AG04450 (cell line): ENCODE measurements at regions not wholly inside any gene's neighbourhood (a gene's known extent, or its start where the extent isn't known, plus 50 kb on each side); places are given as distances from the start of the nearest gene placed in this dataset.

Experiments
- CTCF ChIA-PET: fragments of 300-600, 350-600 bp; formaldehyde crosslinking; extraction: SDS; loops from one replicate; lab custom pipeline; 2022; ENCODE audit warnings: antibody characterized with exemption, inconsistent platforms; lab: Charles Lee
- POLR2A ChIA-PET: fragments of 350-600 bp; formaldehyde crosslinking; extraction: SDS; loops from one replicate; lab custom pipeline; 2021; ENCODE audit warnings: antibody characterized with exemption, inconsistent platforms; lab: Yijun Ruan, JAX
- DNase-seq: peaks from one replicate; pipeline ENCODE4 v3.0.0-alpha.2; 2011; ENCODE audit warnings: low read depth, low spot score
- H3K27ac ChIP-seq: one replicate; pipeline ENCODE4 v1.5.1; 2012; ENCODE audit warnings: low read depth, low read length, control low read depth
- H3K27me3 ChIP-seq: one replicate; pipeline ENCODE4 v1.6.0; 2012; ENCODE audit warnings: low read length; ENCODE audit not compliant: control insufficient read depth, insufficient read depth
- H3K4me3 ChIP-seq: 2 replicates; pipeline ENCODE4 v1.5.1; 2011; ENCODE audit warnings: mild to moderate bottlenecking, low read depth, low read length, control low read depth
- H3K9me3 ChIP-seq: 2 replicates; pipeline ENCODE4 v1.5.1; 2012; ENCODE audit warnings: low read length; ENCODE audit not compliant: control insufficient read depth, insufficient read depth
- CTCF ChIP-seq: IDR thresholded peaks from 2 replicates; pipeline ENCODE4 v1.5.1; 2011; ENCODE audit warnings: low read depth, low read length, control low read depth, inconsistent platforms

- Histone ChIP-seq H3K9me3 (no peaks in the 10 kb centered on the region), H3K27ac (no peak overlapping the region), H3K27me3 (no peaks in the 10 kb centered on the region), H3K4me3 (no peak overlapping the region)
- CTCF ChIA-PET: no interaction called here
- TF ChIP-seq CTCF: no peak
- no peak for DNase-seq
- POLR2A ChIA-PET: no interaction called here
Observed at GRCh38 chr2:81437456-81438000, 1133.0 kb upstream of the LRRTM1 start.

- POLR2A ChIA-PET: no interaction called here
- H3K27ac ChIP-seq: no peak overlapping the region
- H3K9me3 ChIP-seq: no peaks in the 10 kb centered on the region
- DNase-seq: no peak
- no peaks in the 10 kb centered on the region for H3K27me3 ChIP-seq
- no peak overlapping the region for H3K4me3 ChIP-seq
- TF ChIP-seq CTCF: no peak
- CTCF ChIA-PET: no interaction called here
Observed at GRCh38 chr2:81436256-81436655, 1131.7 kb upstream of the LRRTM1 start.

DNA sequence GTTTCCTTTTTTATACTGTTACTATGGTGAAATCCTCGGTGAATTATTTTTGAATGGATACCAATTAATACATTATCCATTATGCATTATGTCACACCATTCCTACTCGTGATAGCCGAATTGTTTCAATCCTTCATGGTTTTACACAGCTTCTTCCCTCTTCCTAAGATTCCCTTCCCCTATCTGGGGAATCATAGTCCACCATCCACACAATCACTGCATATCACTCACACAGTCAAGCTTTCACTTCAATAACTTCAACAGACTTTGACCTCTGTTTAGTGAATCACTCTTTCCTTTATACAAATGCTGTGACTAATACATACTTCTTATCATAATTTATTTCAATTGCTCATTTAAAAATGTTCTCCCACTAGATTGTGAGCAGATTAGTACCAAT is 1108.1 kb upstream of the LRRTM1 start:
- ChIA-PET POLR2A (no interaction called here), CTCF (no interaction called here)
- Histone ChIP-seq H3K9me3 (peaks cover 5% of the 10 kb centered on the region; the same call in 1 of the 2 replicates), H3K27me3 (no peaks in the 10 kb centered on the region), H3K4me3 (no peak overlapping the region), H3K27ac (no peak overlapping the region)
- DNase-seq: no peak
- TF ChIP-seq CTCF: no peak

- DNase-seq: no peak
- Histone ChIP-seq H3K27me3 (no peaks in the 10 kb centered on the region), H3K9me3 (peaks cover 11% of the 10 kb centered on the region), H3K4me3 (no peak overlapping the region), H3K27ac (no peak overlapping the region)
- no peak for TF ChIP-seq CTCF
- POLR2A ChIA-PET: no interaction called here
- CTCF ChIA-PET: no interaction called here
Observed at GRCh38 chr2:81403508-81403907, 1099.0 kb upstream of the LRRTM1 start.

DNA sequence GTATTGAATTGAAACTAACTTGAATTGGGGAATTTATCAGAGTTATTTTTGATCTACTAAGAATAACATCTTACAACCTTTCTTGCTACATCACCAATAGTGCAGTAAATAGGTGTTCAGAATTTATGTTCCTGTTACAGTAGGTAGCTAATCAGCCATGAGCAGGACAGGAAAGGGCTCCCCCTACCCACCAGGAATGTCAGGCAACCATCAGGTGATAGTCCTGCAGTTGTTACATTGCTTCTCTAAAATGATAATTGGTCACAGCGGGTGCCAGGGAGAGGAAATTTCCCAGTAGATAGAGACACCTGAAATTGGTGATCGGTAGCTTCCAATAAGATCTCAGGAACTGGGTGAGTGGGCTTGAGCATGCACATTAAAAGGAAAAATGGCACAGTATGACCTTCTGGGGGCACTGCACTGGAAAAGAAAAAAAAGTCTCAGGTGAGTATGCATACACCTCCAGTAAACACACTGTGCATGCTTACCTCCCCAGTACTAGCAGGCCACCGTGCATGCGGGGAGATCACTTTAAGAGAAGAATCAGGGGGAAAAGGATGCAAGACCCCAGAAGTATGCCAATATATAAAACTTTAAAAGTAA is 1092.0 kb upstream of the LRRTM1 start:
- POLR2A ChIA-PET: no interaction called here
- Histone ChIP-seq H3K4me3 (no peak overlapping the region), H3K27me3 (no peaks in the 10 kb centered on the region), H3K9me3 (peaks cover 12% of the 10 kb centered on the region), H3K27ac (no peak overlapping the region)
- TF ChIP-seq CTCF: no peak
- CTCF ChIA-PET: no interaction called here
- no peak for DNase-seq
